ENCODE measurements at regions not wholly inside any gene's neighbourhood (a gene's known extent, or its start where the extent isn't known, plus 50 kb on each side); places are given as distances from the start of the nearest gene placed in this dataset.

GRCh38 chr12:92504594-92504981, 198.2 kb upstream of the PLEKHG7 start:
- CTCF ChIA-PET = no interaction called here
- H4K20me1 ChIP-seq (ENCODE audit: low read length) = no peaks in the 10 kb centered on the region
- POLR2A ChIA-PET (ENCODE audit: unreplicated experiment) = no interaction called here
- H3K27me3 ChIP-seq (ENCODE audit: low read length) = no peaks in the 10 kb centered on the region
- no peak overlapping the region for H3K4me3 ChIP-seq (ENCODE audit: low read length)
- H3K9ac ChIP-seq (ENCODE audit: low read length) = no peak overlapping the region
- H3K9me3 ChIP-seq (ENCODE audit: low read length) = no peaks in the 10 kb centered on the region
- H3K9me2 ChIP-seq (replicated peaks; ENCODE audit: low read length) = no peaks in the 10 kb centered on the region
- H3F3A ChIP-seq (ENCODE audit: low read length, unreplicated experiment) = no peaks in the 10 kb centered on the region
- intact Hi-C loops (cut with micrococcal nuclease) = no loop called here
- no peak overlapping the region for H3K27ac ChIP-seq (ENCODE audit: low read length)
- H3K4me1 ChIP-seq (ENCODE audit: insufficient read depth, low read length) = no peaks in the 10 kb centered on the region
- no peaks in the 10 kb centered on the region for H3K36me3 ChIP-seq (ENCODE audit: low read depth, low read length)
- TF ChIP-seq EZH2phosphoT487 (IDR thresholded peaks at IDR 0.05; ENCODE audit: borderline replicate concordance, low read length) = no peak
- no peak for TF ChIP-seq EZH2 (IDR thresholded peaks at IDR 0.05; ENCODE audit: low read length, unreplicated experiment)
- no peak for TF ChIP-seq CTCF (conservative IDR thresholded peaks at IDR 0.05; ENCODE audit: low read depth, low read length)
- no peak for ATAC-seq
- no TSS peak for BruUV-seq (replicated peaks)
- no peak for DNase-seq
- no peak overlapping the region for H2AFZ ChIP-seq (ENCODE audit: low read length)
- no peak overlapping the region for H3K4me2 ChIP-seq (ENCODE audit: low read length)
- no peaks in the 10 kb centered on the region for H3K79me2 ChIP-seq (ENCODE audit: low read length)

GRCh38 chr12:92503971-92504593, 198.7 kb upstream of the PLEKHG7 start:
- no peak overlapping the region for H3K4me3 ChIP-seq (ENCODE audit: low read length)
- no peaks in the 10 kb centered on the region for H3K79me2 ChIP-seq (ENCODE audit: low read length)
- no peaks in the 10 kb centered on the region for H3K4me1 ChIP-seq (ENCODE audit: insufficient read depth, low read length)
- ATAC-seq = no peak
- DNase-seq = no peak
- no peak overlapping the region; the same call in 1 of the 2 replicates for H2AFZ ChIP-seq (ENCODE audit: low read length)
- intact Hi-C loops (cut with micrococcal nuclease) = no loop called here
- no peak overlapping the region for H3K9ac ChIP-seq (ENCODE audit: low read length)
- H3K9me3 ChIP-seq (ENCODE audit: low read length) = no peaks in the 10 kb centered on the region
- H3K27me3 ChIP-seq (ENCODE audit: low read length) = no peaks in the 10 kb centered on the region
- H3K9me2 ChIP-seq (replicated peaks; ENCODE audit: low read length) = no peaks in the 10 kb centered on the region
- no peaks in the 10 kb centered on the region for H3K36me3 ChIP-seq (ENCODE audit: low read depth, low read length)
- no peak overlapping the region for H3K4me2 ChIP-seq (ENCODE audit: low read length)
- TF ChIP-seq EZH2 (IDR thresholded peaks at IDR 0.05; ENCODE audit: low read length, unreplicated experiment) = no peak
- no peak for TF ChIP-seq EZH2phosphoT487 (IDR thresholded peaks at IDR 0.05; ENCODE audit: borderline replicate concordance, low read length)
- no peak for TF ChIP-seq CTCF (conservative IDR thresholded peaks at IDR 0.05; ENCODE audit: low read depth, low read length)
- no peaks in the 10 kb centered on the region for H4K20me1 ChIP-seq (ENCODE audit: low read length)
- no TSS peak for BruUV-seq (replicated peaks)
- no peak overlapping the region for H3K27ac ChIP-seq (ENCODE audit: low read length)
- CTCF ChIA-PET = no interaction called here
- POLR2A ChIA-PET (ENCODE audit: unreplicated experiment) = no interaction called here
- no peaks in the 10 kb centered on the region for H3F3A ChIP-seq (ENCODE audit: low read length, unreplicated experiment)
